Coronary artery (tissue), 2 donors: ENCODE measurements at regions not wholly inside any gene's neighbourhood (a gene's known extent, or its start where the extent isn't known, plus 50 kb on each side); places are given as distances from the start of the nearest gene placed in this dataset.
"Not testable (repeated sequence)": the region's sequence is repeated elsewhere in the genome, so short reads cannot be mapped to it uniquely, and the experiment has no call there.

ENCODE experiments used
- DNase-seq: peaks from one replicate; pipeline ENCODE4 v3.0.0-alpha.2; 2017; ENCODE audit warnings: low spot score
- H3K27ac ChIP-seq, 2 donors: fragments of 200-600 bp; sonication (generic); one replicate each; pipeline ENCODE4 v1.5.1; 2016 to 2019
- H3K4me3 ChIP-seq: fragments of 200-600 bp; sonication (generic); 2 replicates; pipeline ENCODE4 v1.5.1; 2016; ENCODE audit warnings: mild to moderate bottlenecking, moderate library complexity
- CTCF ChIP-seq: fragments of 200-600 bp; sonication (generic); IDR thresholded peaks from one replicate; pipeline ENCODE4 v1.5.1; 2019; ENCODE audit warnings: antibody characterized with exemption

DNA sequence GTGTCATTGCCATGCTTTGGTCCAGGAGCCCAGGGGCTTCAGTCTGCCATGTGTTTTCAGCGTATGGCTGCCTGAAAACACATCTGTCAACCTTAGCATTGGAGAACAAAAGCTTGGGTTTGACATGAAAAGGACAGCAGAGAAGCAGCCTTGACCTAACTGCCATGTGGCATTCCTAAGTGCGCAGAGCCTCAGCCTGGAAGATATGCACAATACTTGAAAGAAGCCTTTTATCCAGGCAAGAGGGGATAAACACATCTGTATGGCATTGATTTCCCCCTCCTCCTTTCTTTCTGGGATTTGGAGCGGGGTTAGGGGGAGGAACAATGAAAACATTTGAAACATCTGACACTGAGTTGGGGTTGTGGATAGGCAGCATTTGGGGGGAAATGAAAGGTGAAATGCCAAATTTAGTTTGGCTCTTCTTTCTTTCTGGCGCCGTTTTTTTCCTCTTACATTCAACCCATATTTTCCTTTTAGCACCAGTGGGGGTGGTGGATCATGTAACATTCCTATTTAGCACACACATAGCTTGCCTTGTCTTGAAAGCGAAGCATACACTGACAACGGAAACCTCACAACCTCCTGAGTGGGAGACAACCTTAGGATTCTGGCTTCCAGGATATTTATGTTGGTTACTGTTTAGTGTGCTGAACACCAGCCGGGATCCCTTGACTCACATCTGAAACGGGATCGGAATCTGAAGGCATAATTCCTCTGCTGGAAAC, 177.0 kb downstream of the C12orf75 start:
- no peak for DNase-seq
- Histone ChIP-seq H3K27ac (no peak overlapping the region), H3K4me3 (no peak overlapping the region)
- TF ChIP-seq CTCF, result no peak

GRCh38 chr12:105508096-105508495, 177.6 kb downstream of the C12orf75 start:
- no peak overlapping the region for H3K27ac ChIP-seq
- no peak for TF ChIP-seq CTCF
- no peak overlapping the region for H3K4me3 ChIP-seq
- no peak for DNase-seq

GRCh38 chr12:105510526-105510925, 180.0 kb downstream of the C12orf75 start:
- no peak for DNase-seq
- H3K27ac ChIP-seq, result no peak overlapping the region
- TF ChIP-seq CTCF, result no peak
- no peak overlapping the region for H3K4me3 ChIP-seq

- H3K27ac ChIP-seq, DNase-seq, H3K4me3 ChIP-seq: not testable (repeated sequence)
These were observed 182.4 kb downstream of the C12orf75 start for GRCh38 chr12:105512861-105513260.

- no peak for DNase-seq
- Histone ChIP-seq H3K4me3 (no peak overlapping the region), H3K27ac (peak overlapping the region; percentile 59 to 77)
- TF ChIP-seq CTCF, result no peak
These were observed 191.8 kb downstream of the C12orf75 start for GRCh38 chr12:105522166-105522825.

DNA sequence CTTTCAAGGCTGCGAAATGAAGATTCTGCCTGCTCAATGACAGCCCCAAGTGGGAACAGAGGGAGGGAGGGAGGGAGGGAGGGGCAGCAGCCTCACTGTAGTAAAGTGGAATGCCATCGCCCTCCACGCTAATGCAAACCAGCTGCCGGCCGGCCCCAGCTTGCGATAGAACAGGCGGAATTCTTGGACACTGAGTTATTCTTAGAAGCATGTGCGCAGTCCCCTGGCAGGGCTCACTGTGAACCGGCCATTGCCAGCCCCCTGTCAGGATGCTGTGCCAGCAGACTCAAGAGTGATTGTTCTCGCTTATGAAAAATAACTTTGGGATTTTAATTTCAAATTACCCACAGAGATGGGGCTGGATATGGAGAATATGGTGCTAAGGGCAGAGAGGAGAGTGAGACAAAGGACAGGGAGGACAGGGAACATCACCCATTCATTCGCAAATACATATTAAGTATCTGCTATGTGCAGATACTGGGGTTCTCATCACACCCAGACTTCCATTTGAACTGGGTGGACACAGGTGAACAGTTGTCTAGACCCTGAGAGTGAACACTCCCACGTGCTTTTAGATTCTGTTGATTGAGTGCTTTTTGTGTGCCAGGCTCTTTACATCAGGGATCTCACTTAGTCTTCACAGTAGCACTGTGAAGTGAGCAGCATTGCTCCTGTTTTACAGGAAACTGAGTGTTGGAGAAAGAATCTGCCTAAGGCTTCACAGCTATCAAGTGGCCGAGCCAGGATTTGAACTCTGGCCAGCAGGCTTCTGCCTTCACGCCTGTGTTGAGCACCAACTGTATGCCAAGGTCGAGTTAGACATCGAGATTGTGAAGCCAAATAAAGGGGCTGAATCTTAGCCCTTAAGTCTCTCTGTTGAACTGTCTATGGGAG, 192.9 kb downstream of the C12orf75 start:
- peak; percentile 90 for DNase-seq
- peak overlapping the region; percentile 25 for H3K4me3 ChIP-seq
- no peak for TF ChIP-seq CTCF
- H3K27ac ChIP-seq, result peak overlapping the region; percentile 59 to 77

DNA sequence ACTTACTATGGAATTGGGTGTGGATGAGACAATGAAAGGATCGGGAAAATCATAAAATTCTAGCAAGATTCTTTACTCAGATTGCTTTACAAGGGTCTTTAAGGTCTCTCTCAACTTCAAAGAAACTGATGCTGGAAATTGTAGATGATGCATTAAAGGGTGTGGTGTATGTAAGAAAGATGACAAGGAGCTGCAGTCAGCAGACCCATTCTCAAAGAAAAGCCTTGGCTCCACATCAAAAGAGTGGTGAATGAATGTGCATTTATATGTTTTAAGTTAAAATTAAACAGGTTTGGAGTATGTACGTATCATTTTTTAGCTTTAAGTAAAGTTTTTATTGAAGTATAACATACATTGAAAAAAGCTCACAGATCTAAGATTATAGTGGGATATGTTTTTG, 194.5 kb downstream of the C12orf75 start:
- H3K27ac ChIP-seq, result no peak overlapping the region
- H3K4me3 ChIP-seq, result no peak overlapping the region
- DNase-seq, result no peak
- TF ChIP-seq CTCF, result no peak
